ENCODE measurements at regions not wholly inside any gene's neighbourhood (a gene's known extent, or its start where the extent isn't known, plus 50 kb on each side); places are given as distances from the start of the nearest gene placed in this dataset.

- TF ChIP-seq POLR2A (IDR thresholded peaks at IDR 0.05) (no peak), CTCF (IDR thresholded peaks at IDR 0.05) (no peak)
- Histone ChIP-seq H3K36me3 (ENCODE audit: low read depth, missing control alignments) (no peaks in the 10 kb centered on the region), H3K27ac (no peak overlapping the region), H3K4me1 (no peaks in the 10 kb centered on the region), H3K27me3 (no peaks in the 10 kb centered on the region), H3K4me3 (no peak overlapping the region), H3K9me3 (no peaks in the 10 kb centered on the region)
- DNase-seq = no peak
- intact Hi-C loops (cut with DNase I; ENCODE audit: low total_unique reads) = no loop called here
Measured at GRCh38 chrX:121258545-121258944, 211.1 kb downstream of the GLUD2 start.

- intact Hi-C loops (cut with DNase I; ENCODE audit: low total_unique reads) = no loop called here
- Histone ChIP-seq H3K27me3 (no peaks in the 10 kb centered on the region), H3K27ac (no peak overlapping the region), H3K4me3 (no peak overlapping the region), H3K36me3 (ENCODE audit: low read depth, missing control alignments) (no peaks in the 10 kb centered on the region), H3K9me3 (no peaks in the 10 kb centered on the region), H3K4me1 (no peaks in the 10 kb centered on the region)
- TF ChIP-seq POLR2A (IDR thresholded peaks at IDR 0.05) (no peak), CTCF (IDR thresholded peaks at IDR 0.05) (no peak)
- 66 to 82% methylated on average over 2 of the region's 2 CpGs for WGBS, 2 donors
- no peak for DNase-seq
Measured at GRCh38 chrX:121259170-121259569, 211.8 kb downstream of the GLUD2 start.

GRCh38 chrX:121260596-121261240, 213.3 kb downstream of the GLUD2 start:
- no peaks in the 10 kb centered on the region for H3K4me1 ChIP-seq
- no peak for TF ChIP-seq CTCF (IDR thresholded peaks at IDR 0.05)
- TF ChIP-seq POLR2A (IDR thresholded peaks at IDR 0.05) = no peak
- WGBS, 2 donors = 61 to 64% methylated on average over 2 of the region's 2 CpGs

GRCh38 chrX:121283921-121284320, 236.5 kb downstream of the GLUD2 start:
- H3K27me3 ChIP-seq = no peaks in the 10 kb centered on the region
- no peak for DNase-seq
- no peaks in the 10 kb centered on the region for H3K36me3 ChIP-seq (ENCODE audit: low read depth, missing control alignments)
- H3K27ac ChIP-seq = no peak overlapping the region
- WGBS, 2 donors = 91 to 96% methylated on average over 3 of the region's 3 CpGs
- intact Hi-C loops (cut with DNase I; ENCODE audit: low total_unique reads) = no loop called here
- no peak for TF ChIP-seq CTCF (IDR thresholded peaks at IDR 0.05)
- no peak for TF ChIP-seq POLR2A (IDR thresholded peaks at IDR 0.05)
- no peaks in the 10 kb centered on the region for H3K9me3 ChIP-seq
- H3K4me1 ChIP-seq = no peaks in the 10 kb centered on the region
- H3K4me3 ChIP-seq = no peak overlapping the region

More at GRCh38 chrX:121260596-121261240, 213.3 kb downstream of the GLUD2 start:
- DNase-seq = no peak
- Histone ChIP-seq H3K9me3 (no peaks in the 10 kb centered on the region), H3K27me3 (no peaks in the 10 kb centered on the region), H3K4me3 (no peak overlapping the region), H3K27ac (no peak overlapping the region), H3K36me3 (ENCODE audit: low read depth, missing control alignments) (no peaks in the 10 kb centered on the region)
- intact Hi-C loops (cut with DNase I; ENCODE audit: low total_unique reads) = no loop called here

- no peak overlapping the region for H3K27ac ChIP-seq
- H3K36me3 ChIP-seq (ENCODE audit: low read depth, missing control alignments) = no peaks in the 10 kb centered on the region
- 78 to 93% methylated on average over 1 of the region's 1 CpG for WGBS, 2 donors
- no peaks in the 10 kb centered on the region for H3K9me3 ChIP-seq
- intact Hi-C loops (cut with DNase I; ENCODE audit: low total_unique reads) = no loop called here
- no peak overlapping the region for H3K4me3 ChIP-seq
- H3K4me1 ChIP-seq = no peaks in the 10 kb centered on the region
- no peaks in the 10 kb centered on the region for H3K27me3 ChIP-seq
- no peak for DNase-seq
- TF ChIP-seq CTCF (IDR thresholded peaks at IDR 0.05) = no peak
Measured at GRCh38 chrX:121298499-121298898, 251.1 kb downstream of the GLUD2 start.

Measured in testis (tissue), 2 donors.